OCI-LY7 (cell line): ENCODE measurements at regions not wholly inside any gene's neighbourhood (a gene's known extent, or its start where the extent isn't known, plus 50 kb on each side); places are given as distances from the start of the nearest gene placed in this dataset.
A peak's percentile ranks its signal among the peaks of the same experiment; 100 is the strongest.

ENCODE experiments used
- BruUV-seq: library from RNA; stranded (reverse); fragments of 400-500 nt; replicated peaks from 2 replicates; lab custom pipeline; 2021; lab: Mats Ljungman, UMichigan
- CTCF ChIA-PET: fragments of 300-600 bp; sonication (Branson Sonifier 250); formaldehyde crosslinking; loops from one replicate; lab custom pipeline; 2022; ENCODE audit warnings: antibody characterized with exemption; ENCODE audit not compliant: unreplicated experiment; lab: Charles Lee
- POLR2A ChIA-PET: fragments of 300-600 bp; sonication (Branson Sonifier 250); formaldehyde crosslinking; loops from one replicate; lab custom pipeline; 2022; ENCODE audit warnings: antibody characterized with exemption; lab: Charles Lee
- DNase-seq: peaks from one replicate; pipeline ENCODE4 v3.0.0-alpha.2; 2015; ENCODE audit warnings: low spot score
- H2AFZ ChIP-seq: fragments of 200-600 bp; sonication (generic), shearing (Covaris generic); 2 replicates; pipeline ENCODE4 v1.6.1; 2014; ENCODE audit warnings: mild to moderate bottlenecking, antibody characterized with exemption, low read length, moderate library complexity
- H3K27ac ChIP-seq: fragments of 200-600 bp; sonication (generic); 2 replicates; pipeline ENCODE4 v1.5.1; 2014; ENCODE audit warnings: mixed run types, low read depth, mild to moderate bottlenecking, moderate library complexity, low read length, inconsistent platforms; ENCODE audit not compliant: poor library complexity, severe bottlenecking
- H3K36me3 ChIP-seq: fragments of 200-600 bp; sonication (generic); 2 replicates; pipeline ENCODE4 v1.6.1; 2014; ENCODE audit warnings: mild to moderate bottlenecking, antibody characterized with exemption, low read length, moderate library complexity, mixed read lengths; ENCODE audit not compliant: insufficient read depth
- H3K4me1 ChIP-seq: fragments of 200-600 bp; sonication (generic); 2 replicates; pipeline ENCODE4 v1.5.1; 2014; ENCODE audit warnings: mild to moderate bottlenecking, low read length; ENCODE audit not compliant: insufficient read depth, poor library complexity, severe bottlenecking
- H3K4me2 ChIP-seq: fragments of 200-600 bp; sonication (generic); 2 replicates; pipeline ENCODE4 v1.6.1; 2014; ENCODE audit warnings: mild to moderate bottlenecking, low read length
- H3K4me3 ChIP-seq: fragments of 200-600 bp; sonication (generic); 2 replicates; pipeline ENCODE4 v1.5.1; 2014; ENCODE audit warnings: mild to moderate bottlenecking, low read depth, low read length; ENCODE audit not compliant: poor library complexity, severe bottlenecking
- H3K79me2 ChIP-seq: fragments of 200-600 bp; sonication (generic); 2 replicates; pipeline ENCODE4 v1.6.1; 2016; ENCODE audit warnings: low read depth, mild to moderate bottlenecking, low read length, moderate library complexity, mixed read lengths; ENCODE audit not compliant: insufficient read depth
- H3K9me2 ChIP-seq: fragments of 200-600 bp; sonication (generic); 2 replicates; pipeline ENCODE4 v1.6.1; 2016; ENCODE audit warnings: mild to moderate bottlenecking, low read length, mixed read lengths; ENCODE audit not compliant: insufficient read depth
- H3K9me3 ChIP-seq: fragments of 200-600 bp; sonication (generic); 2 replicates; pipeline ENCODE4 v1.6.1; 2014; ENCODE audit warnings: mild to moderate bottlenecking, mixed run types, low read length, mixed read lengths
- H4K20me1 ChIP-seq: fragments of 200-600 bp; sonication (generic); 2 replicates; pipeline ENCODE4 v1.6.1; 2014; ENCODE audit warnings: mild to moderate bottlenecking, antibody characterized with exemption, low read length, moderate library complexity, mixed read lengths; ENCODE audit not compliant: insufficient read depth
- CTCF ChIP-seq: fragments of 200-600 bp; sonication (generic); conservative IDR thresholded peaks from 2 replicates; pipeline ENCODE4 v1.5.1; 2014; ENCODE audit warnings: mild to moderate bottlenecking, antibody characterized with exemption, low read length, moderate library complexity, mixed read lengths
- EZH2phosphoT487 ChIP-seq: fragments of 200-600 bp; sonication (generic); IDR thresholded peaks from 2 replicates; pipeline ENCODE4 v1.6.1; 2018; ENCODE audit warnings: low read depth, borderline replicate concordance, mild to moderate bottlenecking, mixed run types, antibody characterized with exemption, low read length, moderate library complexity, mixed read lengths
- intact Hi-C: fragments of 100-400 bp; cut with micrococcal nuclease; formaldehyde crosslinking; loops from one replicate; pipeline ENCODE4 v1.10.0; 2022; ENCODE audit not compliant: unreplicated experiment

GRCh38 chr13:50140153-50140552 lies 124.9 kb downstream of the KCNRG start:
- no peaks in the 10 kb centered on the region for H3K9me2 ChIP-seq
- H3K4me2 ChIP-seq: peak overlapping the region; percentile 39; the same call in 1 of the 2 replicates
- H3K4me3 ChIP-seq: no peak overlapping the region
- H3K27ac ChIP-seq: no peak overlapping the region
- peak; percentile 30 for DNase-seq
- H4K20me1 ChIP-seq: no peaks in the 10 kb centered on the region
- no peaks in the 10 kb centered on the region for H3K9me3 ChIP-seq
- no TSS peak for BruUV-seq
- intact Hi-C loops: no loop called here
- peaks cover 35% of the 10 kb centered on the region for H3K4me1 ChIP-seq
- no peaks in the 10 kb centered on the region for H3K79me2 ChIP-seq
- TF ChIP-seq EZH2phosphoT487: no peak
- TF ChIP-seq CTCF: no peak
- peak overlapping the region; percentile 65; the same call in 1 of the 2 replicates for H2AFZ ChIP-seq
- POLR2A ChIA-PET: interaction anchor here (0.7 to 2.1 kb wide), 3 partner anchors 9 to 13 kb away, joined by 3 to 14 read pairs (median 3); no protein-coding TSS in a partner anchor
- no peaks in the 10 kb centered on the region for H3K36me3 ChIP-seq
- CTCF ChIA-PET: no interaction called here

DNA sequence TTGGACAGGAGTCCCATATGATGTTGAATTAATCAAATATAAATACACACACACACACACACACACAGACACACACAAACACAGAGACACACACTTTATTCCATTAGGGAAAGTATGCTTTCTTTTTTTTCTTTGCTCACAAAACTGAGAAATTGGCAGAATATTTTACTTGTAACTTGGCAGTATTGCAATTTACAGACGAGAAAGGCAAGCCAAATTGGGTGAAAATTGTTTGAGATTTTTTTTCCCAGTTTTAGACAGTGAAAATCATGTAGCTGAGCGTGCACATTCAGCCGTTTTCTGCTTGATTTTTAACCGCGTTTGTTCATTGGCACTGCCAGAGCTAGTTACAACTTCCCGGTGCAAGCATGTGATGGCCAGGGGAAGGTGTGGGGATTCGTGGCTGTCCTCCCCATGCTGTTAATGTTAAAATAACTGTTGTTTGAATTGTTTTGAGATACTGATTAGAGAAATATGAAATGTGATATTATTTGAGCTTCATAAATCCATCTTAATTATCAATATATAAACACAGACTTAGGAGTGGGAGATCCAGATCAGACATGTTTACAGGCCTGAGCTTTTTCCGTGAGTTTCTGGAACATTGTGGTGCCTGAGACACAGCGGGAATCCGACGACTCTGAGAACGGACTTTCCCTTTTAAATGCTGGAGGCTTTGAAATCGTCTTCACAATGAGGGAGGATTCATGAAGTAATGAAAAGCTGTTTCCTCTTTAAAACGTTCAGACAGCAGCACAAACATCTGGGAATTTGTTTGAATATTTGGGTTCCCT lies 125.5 kb downstream of the KCNRG start:
- Histone ChIP-seq H3K4me1 (peaks cover 35% of the 10 kb centered on the region), H3K79me2 (no peaks in the 10 kb centered on the region), H3K4me3 (no peak overlapping the region), H3K9me3 (no peaks in the 10 kb centered on the region), H4K20me1 (no peaks in the 10 kb centered on the region), H3K9me2 (no peaks in the 10 kb centered on the region), H3K27ac (no peak overlapping the region), H3K4me2 (peak overlapping the region; percentile 39; the same call in 1 of the 2 replicates), H2AFZ (peak overlapping the region; percentile 65), H3K36me3 (no peaks in the 10 kb centered on the region)
- no peak for TF ChIP-seq EZH2phosphoT487
- TF ChIP-seq CTCF: no peak
- BruUV-seq: no TSS peak
- intact Hi-C loops: no loop called here
- DNase-seq: no peak
- ChIA-PET POLR2A (interaction anchor here (0.7 to 2.1 kb wide), 7 partner anchors 10 to 456 kb away, joined by 3 to 14 read pairs (median 3); no protein-coding TSS in a partner anchor), CTCF (interaction anchor here (1.0 kb wide), 1 partner anchor 10 kb away, joined by 3 read pairs; no protein-coding TSS in a partner anchor)
